GM23338 (cell line): ENCODE measurements at regions not wholly inside any gene's neighbourhood (a gene's known extent, or its start where the extent isn't known, plus 50 kb on each side); places are given as distances from the start of the nearest gene placed in this dataset.

Source experiments
- ATAC-seq: fragments of 200-7000 bp; cut with Tn5 transposase; 3 replicates; pipeline ENCODE4 v1.9.1; 2020
- DNase-seq: peaks from one replicate; pipeline ENCODE4 v3.0.0-alpha.2; 2015; ENCODE audit warnings: low spot score
- H2AFZ ChIP-seq: fragments of 200-600 bp; sonication (generic); 2 replicates; pipeline ENCODE4 v1.8.0; 2016; ENCODE audit warnings: antibody characterized with exemption, mild to moderate bottlenecking, moderate library complexity
- H3F3A ChIP-seq: fragments of 200-600 bp; sonication (generic); replicated peaks from 2 replicates; pipeline ENCODE4 v1.8.0; 2017; ENCODE audit warnings: antibody characterized with exemption, mixed run types, low read depth
- H3K27ac ChIP-seq: fragments of 200-600 bp; sonication (generic); 2 replicates; pipeline ENCODE4 v1.6.1; 2016; ENCODE audit warnings: low read depth
- H3K27me3 ChIP-seq: fragments of 200-600 bp; sonication (generic); 2 replicates; pipeline ENCODE4 v1.8.0; 2016; ENCODE audit warnings: mild to moderate bottlenecking, mixed run types, moderate library complexity; ENCODE audit not compliant: insufficient read depth
- H3K36me3 ChIP-seq: fragments of 200-600 bp; sonication (generic); 2 replicates; pipeline ENCODE4 v1.8.0; 2016; ENCODE audit warnings: mild to moderate bottlenecking; ENCODE audit not compliant: insufficient read depth
- H3K4me1 ChIP-seq: fragments of 200-600 bp; sonication (generic); 2 replicates; pipeline ENCODE4 v1.8.0; 2016; ENCODE audit warnings: mild to moderate bottlenecking, moderate library complexity; ENCODE audit not compliant: insufficient read depth
- H3K4me2 ChIP-seq: fragments of 200-600 bp; sonication (generic); 2 replicates; pipeline ENCODE4 v1.7.1; 2017; ENCODE audit warnings: mixed run types
- H3K4me3 ChIP-seq: fragments of 200-600 bp; sonication (generic); 2 replicates; pipeline ENCODE4 v1.6.1; 2016; ENCODE audit warnings: mixed run types
- H3K79me2 ChIP-seq: fragments of 200-600 bp; sonication (generic); replicated peaks from 2 replicates; pipeline ENCODE4 v1.8.0; 2017; ENCODE audit warnings: mild to moderate bottlenecking; ENCODE audit not compliant: insufficient read depth
- H3K9me2 ChIP-seq: fragments of 200-600 bp; sonication (generic); 2 replicates; pipeline ENCODE4 v1.8.0; 2017; ENCODE audit not compliant: insufficient read depth
- H4K20me1 ChIP-seq: fragments of 200-600 bp; sonication (generic); replicated peaks from 2 replicates; pipeline ENCODE4 v1.8.0; 2017; ENCODE audit warnings: mild to moderate bottlenecking; ENCODE audit not compliant: insufficient read depth
- H3K27ac Mint-ChIP-seq: 2 replicates; pipeline ENCODE4 v1.8.0; 2020; ENCODE audit warnings: inconsistent platforms, mild to moderate bottlenecking, moderate library complexity, mixed read lengths
- H3K27me3 Mint-ChIP-seq: 3 replicates; pipeline ENCODE4 v1.8.0; 2022; ENCODE audit warnings: low read depth, mild to moderate bottlenecking, moderate library complexity, mixed read lengths, inconsistent platforms; ENCODE audit not compliant: insufficient read depth, poor library complexity
- H3K36me3 Mint-ChIP-seq: 3 replicates; pipeline ENCODE4 v1.8.0; 2021; ENCODE audit warnings: low read depth, mild to moderate bottlenecking, inconsistent platforms, moderate library complexity, mixed read lengths
- H3K4me1 Mint-ChIP-seq: 3 replicates; pipeline ENCODE4 v1.8.0; 2020; ENCODE audit warnings: mild to moderate bottlenecking, inconsistent platforms, mixed read lengths
- H3K4me3 Mint-ChIP-seq: 3 replicates; pipeline ENCODE4 v1.8.0; 2021; ENCODE audit warnings: moderate library complexity, mild to moderate bottlenecking, inconsistent platforms, mixed read lengths
- H3K9me3 Mint-ChIP-seq: 3 replicates; pipeline ENCODE4 v1.8.0; 2020; ENCODE audit warnings: moderate library complexity, mild to moderate bottlenecking, inconsistent platforms, mixed read lengths
- CREB1 ChIP-seq: fragments of 250-450 bp; sonication (Bioruptor Pico); IDR thresholded peaks from 2 replicates; pipeline ENCODE4 v1.5.0; 2020; ENCODE audit warnings: low read depth, mild to moderate bottlenecking, moderate library complexity
- EZH2 ChIP-seq: fragments of 200-600 bp; sonication (generic); IDR thresholded peaks from one replicate; pipeline ENCODE4 v1.8.0; 2017; ENCODE audit warnings: antibody characterized with exemption, mild to moderate bottlenecking, low read depth; ENCODE audit not compliant: unreplicated experiment
- EZH2phosphoT487 ChIP-seq: fragments of 200-600 bp; sonication (generic); IDR thresholded peaks from one replicate; pipeline ENCODE4 v1.8.1; 2018; ENCODE audit warnings: antibody characterized with exemption; ENCODE audit not compliant: unreplicated experiment
- JUNB ChIP-seq: IDR thresholded peaks from one replicate; pipeline ENCODE4 v1.6.1; 2016; ENCODE audit warnings: antibody characterized with exemption; ENCODE audit not compliant: unreplicated experiment
- NANOG ChIP-seq: IDR thresholded peaks from 2 replicates; pipeline ENCODE4 v1.6.1; 2016; ENCODE audit warnings: antibody characterized with exemption, borderline replicate concordance
- POLR2AphosphoS5 ChIP-seq: IDR thresholded peaks from 2 replicates; pipeline ENCODE4 v1.6.1; 2016; ENCODE audit warnings: antibody characterized with exemption, low read depth
- STAT1 ChIP-seq: IDR thresholded peaks from one replicate; pipeline ENCODE4 v1.6.1; 2016; ENCODE audit warnings: antibody characterized with exemption; ENCODE audit not compliant: unreplicated experiment
- ZNF331 ChIP-seq: fragments of 250-450 bp; sonication (Bioruptor Pico); IDR thresholded peaks from 2 replicates; pipeline ENCODE4 v1.5.0; 2020; ENCODE audit warnings: low read depth, mild to moderate bottlenecking, moderate library complexity
- TF ChIP-seq, protein P1 (sequence below): IDR thresholded peaks from one replicate; pipeline ENCODE4 v1.6.1; 2018; ENCODE audit warnings: antibody characterized with exemption; ENCODE audit not compliant: unreplicated experiment
- TF ChIP-seq, protein P2 (sequence below): fragments of 250-450 bp; sonication (Bioruptor Pico); IDR thresholded peaks from 2 replicates; pipeline ENCODE4 v1.5.0; 2020; ENCODE audit warnings: mild to moderate bottlenecking, moderate library complexity
- TF ChIP-seq, protein P3 (sequence below), 2 experiments: fragments of 200-600 bp in 1 of 2; sonication (generic) in 1 of 2; conservative IDR thresholded peaks; 2 replicates each; pipeline versions ENCODE4 v1.5.1 to v1.6.1; 2016 to 2017; ENCODE audit warnings: antibody characterized with exemption in 2 of 2, low read depth in 2 of 2, mild to moderate bottlenecking in 2 of 2, moderate library complexity in 1 of 2

DNA sequence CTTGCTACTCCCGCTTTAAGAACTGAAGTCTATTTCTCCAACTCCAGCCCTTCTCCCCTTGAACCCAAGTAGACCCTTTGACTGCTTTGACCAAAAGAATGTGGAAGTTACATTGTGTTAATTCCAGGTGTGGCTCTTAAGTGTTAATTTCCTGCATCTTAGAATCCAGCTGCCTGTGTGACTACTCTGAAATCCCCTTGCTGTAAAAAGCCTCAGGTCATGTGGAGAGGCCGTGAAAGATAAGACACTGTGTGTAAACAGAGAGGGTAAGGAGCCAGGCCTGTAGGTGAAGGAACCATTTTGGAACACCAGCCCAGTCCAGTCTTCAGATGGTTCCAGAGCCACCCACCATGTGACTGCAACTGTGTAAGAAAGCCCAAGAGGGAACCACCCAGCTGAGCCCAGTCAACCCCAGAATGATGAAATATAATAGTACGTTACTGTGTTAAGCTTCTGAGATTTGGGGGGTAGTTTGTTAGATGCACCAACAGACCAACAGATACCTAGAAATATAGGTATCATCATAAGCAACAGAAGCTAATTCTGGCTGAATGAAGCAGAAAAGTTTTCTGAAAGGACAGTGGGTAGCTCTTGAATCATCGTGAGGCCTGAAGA, 59.4 kb upstream of the CCDC112 start:
- H3K4me3 ChIP-seq = no peak overlapping the region
- no peak overlapping the region for H3K4me3 Mint-ChIP-seq
- no peaks in the 10 kb centered on the region for H4K20me1 ChIP-seq
- H3K4me1 ChIP-seq = peaks cover 14% of the 10 kb centered on the region
- no peak overlapping the region for H3K27ac Mint-ChIP-seq
- peaks cover 29% of the 10 kb centered on the region for H3K4me1 Mint-ChIP-seq
- no peaks in the 10 kb centered on the region for H3K36me3 ChIP-seq
- H3F3A ChIP-seq = no peaks in the 10 kb centered on the region
- no peak overlapping the region for H3K27ac ChIP-seq
- no peak for ATAC-seq
- peaks cover 6% of the 10 kb centered on the region; the same call in 1 of the 3 replicates for H3K9me3 Mint-ChIP-seq
- no peak for TF ChIP-seq POLR2AphosphoS5
- peak; percentile 76 for TF ChIP-seq ZNF331 (CRISPR knock-in tag)
- H2AFZ ChIP-seq = peak overlapping the region; percentile 81; the same call in 1 of the 2 replicates
- H3K4me2 ChIP-seq = no peak overlapping the region
- H3K79me2 ChIP-seq = no peaks in the 10 kb centered on the region
- no peak for DNase-seq
- H3K9me2 ChIP-seq = peaks cover 12% of the 10 kb centered on the region; the same call in 1 of the 2 replicates
- no peaks in the 10 kb centered on the region for H3K27me3 ChIP-seq
- H3K36me3 Mint-ChIP-seq = peaks cover 5% of the 10 kb centered on the region; the same call in 1 of the 3 replicates
- H3K27me3 Mint-ChIP-seq = peaks cover 2% of the 10 kb centered on the region

DNA sequence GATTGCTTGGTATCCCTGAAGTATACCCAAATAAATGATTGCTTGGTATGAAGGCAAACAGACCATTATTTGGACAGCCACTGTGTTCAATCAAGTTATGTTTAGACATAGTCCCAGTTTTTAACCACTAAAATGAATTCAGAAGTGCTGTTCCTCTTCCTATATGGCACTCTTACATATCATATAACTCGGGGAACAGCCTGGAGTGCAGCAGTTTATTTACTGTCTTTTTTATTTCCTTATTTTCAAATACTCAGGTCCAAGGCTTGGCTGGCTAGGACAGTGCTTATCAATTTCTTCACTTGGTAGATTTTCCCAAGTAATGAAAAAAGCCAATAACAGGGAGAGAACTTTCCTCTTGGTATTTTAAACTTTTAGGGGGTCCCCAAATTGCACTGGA, 58.6 kb upstream of the CCDC112 start:
- Histone ChIP-seq H3K4me3 (no peak overlapping the region), H3K79me2 (no peaks in the 10 kb centered on the region), H3K9me2 (peaks cover 15% of the 10 kb centered on the region), H3K27ac (no peak overlapping the region), H3K36me3 (no peaks in the 10 kb centered on the region), H3K4me1 (peaks cover 14% of the 10 kb centered on the region), H4K20me1 (no peaks in the 10 kb centered on the region), H3K4me2 (no peak overlapping the region), H2AFZ (no peak overlapping the region), H3F3A (no peaks in the 10 kb centered on the region), H3K27me3 (no peaks in the 10 kb centered on the region)
- no peak for ATAC-seq
- no peak for DNase-seq
- Mint-ChIP-seq H3K4me1 (peaks cover 21% of the 10 kb centered on the region), H3K27ac (no peak overlapping the region), H3K4me3 (no peak overlapping the region), H3K36me3 (peaks cover 5% of the 10 kb centered on the region; the same call in 1 of the 3 replicates), H3K9me3 (peaks cover 6% of the 10 kb centered on the region; the same call in 1 of the 3 replicates), H3K27me3 (peaks cover 2% of the 10 kb centered on the region)
- TF ChIP-seq, protein P1, sequence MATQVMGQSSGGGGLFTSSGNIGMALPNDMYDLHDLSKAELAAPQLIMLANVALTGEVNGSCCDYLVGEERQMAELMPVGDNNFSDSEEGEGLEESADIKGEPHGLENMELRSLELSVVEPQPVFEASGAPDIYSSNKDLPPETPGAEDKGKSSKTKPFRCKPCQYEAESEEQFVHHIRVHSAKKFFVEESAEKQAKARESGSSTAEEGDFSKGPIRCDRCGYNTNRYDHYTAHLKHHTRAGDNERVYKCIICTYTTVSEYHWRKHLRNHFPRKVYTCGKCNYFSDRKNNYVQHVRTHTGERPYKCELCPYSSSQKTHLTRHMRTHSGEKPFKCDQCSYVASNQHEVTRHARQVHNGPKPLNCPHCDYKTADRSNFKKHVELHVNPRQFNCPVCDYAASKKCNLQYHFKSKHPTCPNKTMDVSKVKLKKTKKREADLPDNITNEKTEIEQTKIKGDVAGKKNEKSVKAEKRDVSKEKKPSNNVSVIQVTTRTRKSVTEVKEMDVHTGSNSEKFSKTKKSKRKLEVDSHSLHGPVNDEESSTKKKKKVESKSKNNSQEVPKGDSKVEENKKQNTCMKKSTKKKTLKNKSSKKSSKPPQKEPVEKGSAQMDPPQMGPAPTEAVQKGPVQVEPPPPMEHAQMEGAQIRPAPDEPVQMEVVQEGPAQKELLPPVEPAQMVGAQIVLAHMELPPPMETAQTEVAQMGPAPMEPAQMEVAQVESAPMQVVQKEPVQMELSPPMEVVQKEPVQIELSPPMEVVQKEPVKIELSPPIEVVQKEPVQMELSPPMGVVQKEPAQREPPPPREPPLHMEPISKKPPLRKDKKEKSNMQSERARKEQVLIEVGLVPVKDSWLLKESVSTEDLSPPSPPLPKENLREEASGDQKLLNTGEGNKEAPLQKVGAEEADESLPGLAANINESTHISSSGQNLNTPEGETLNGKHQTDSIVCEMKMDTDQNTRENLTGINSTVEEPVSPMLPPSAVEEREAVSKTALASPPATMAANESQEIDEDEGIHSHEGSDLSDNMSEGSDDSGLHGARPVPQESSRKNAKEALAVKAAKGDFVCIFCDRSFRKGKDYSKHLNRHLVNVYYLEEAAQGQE = no peak
- TF ChIP-seq STAT1 (no peak), EZH2 (no peak), NANOG (no peak), EZH2phosphoT487 (no peak), JUNB (no peak), CREB1 (no peak)
- TF ChIP-seq, protein P2, sequence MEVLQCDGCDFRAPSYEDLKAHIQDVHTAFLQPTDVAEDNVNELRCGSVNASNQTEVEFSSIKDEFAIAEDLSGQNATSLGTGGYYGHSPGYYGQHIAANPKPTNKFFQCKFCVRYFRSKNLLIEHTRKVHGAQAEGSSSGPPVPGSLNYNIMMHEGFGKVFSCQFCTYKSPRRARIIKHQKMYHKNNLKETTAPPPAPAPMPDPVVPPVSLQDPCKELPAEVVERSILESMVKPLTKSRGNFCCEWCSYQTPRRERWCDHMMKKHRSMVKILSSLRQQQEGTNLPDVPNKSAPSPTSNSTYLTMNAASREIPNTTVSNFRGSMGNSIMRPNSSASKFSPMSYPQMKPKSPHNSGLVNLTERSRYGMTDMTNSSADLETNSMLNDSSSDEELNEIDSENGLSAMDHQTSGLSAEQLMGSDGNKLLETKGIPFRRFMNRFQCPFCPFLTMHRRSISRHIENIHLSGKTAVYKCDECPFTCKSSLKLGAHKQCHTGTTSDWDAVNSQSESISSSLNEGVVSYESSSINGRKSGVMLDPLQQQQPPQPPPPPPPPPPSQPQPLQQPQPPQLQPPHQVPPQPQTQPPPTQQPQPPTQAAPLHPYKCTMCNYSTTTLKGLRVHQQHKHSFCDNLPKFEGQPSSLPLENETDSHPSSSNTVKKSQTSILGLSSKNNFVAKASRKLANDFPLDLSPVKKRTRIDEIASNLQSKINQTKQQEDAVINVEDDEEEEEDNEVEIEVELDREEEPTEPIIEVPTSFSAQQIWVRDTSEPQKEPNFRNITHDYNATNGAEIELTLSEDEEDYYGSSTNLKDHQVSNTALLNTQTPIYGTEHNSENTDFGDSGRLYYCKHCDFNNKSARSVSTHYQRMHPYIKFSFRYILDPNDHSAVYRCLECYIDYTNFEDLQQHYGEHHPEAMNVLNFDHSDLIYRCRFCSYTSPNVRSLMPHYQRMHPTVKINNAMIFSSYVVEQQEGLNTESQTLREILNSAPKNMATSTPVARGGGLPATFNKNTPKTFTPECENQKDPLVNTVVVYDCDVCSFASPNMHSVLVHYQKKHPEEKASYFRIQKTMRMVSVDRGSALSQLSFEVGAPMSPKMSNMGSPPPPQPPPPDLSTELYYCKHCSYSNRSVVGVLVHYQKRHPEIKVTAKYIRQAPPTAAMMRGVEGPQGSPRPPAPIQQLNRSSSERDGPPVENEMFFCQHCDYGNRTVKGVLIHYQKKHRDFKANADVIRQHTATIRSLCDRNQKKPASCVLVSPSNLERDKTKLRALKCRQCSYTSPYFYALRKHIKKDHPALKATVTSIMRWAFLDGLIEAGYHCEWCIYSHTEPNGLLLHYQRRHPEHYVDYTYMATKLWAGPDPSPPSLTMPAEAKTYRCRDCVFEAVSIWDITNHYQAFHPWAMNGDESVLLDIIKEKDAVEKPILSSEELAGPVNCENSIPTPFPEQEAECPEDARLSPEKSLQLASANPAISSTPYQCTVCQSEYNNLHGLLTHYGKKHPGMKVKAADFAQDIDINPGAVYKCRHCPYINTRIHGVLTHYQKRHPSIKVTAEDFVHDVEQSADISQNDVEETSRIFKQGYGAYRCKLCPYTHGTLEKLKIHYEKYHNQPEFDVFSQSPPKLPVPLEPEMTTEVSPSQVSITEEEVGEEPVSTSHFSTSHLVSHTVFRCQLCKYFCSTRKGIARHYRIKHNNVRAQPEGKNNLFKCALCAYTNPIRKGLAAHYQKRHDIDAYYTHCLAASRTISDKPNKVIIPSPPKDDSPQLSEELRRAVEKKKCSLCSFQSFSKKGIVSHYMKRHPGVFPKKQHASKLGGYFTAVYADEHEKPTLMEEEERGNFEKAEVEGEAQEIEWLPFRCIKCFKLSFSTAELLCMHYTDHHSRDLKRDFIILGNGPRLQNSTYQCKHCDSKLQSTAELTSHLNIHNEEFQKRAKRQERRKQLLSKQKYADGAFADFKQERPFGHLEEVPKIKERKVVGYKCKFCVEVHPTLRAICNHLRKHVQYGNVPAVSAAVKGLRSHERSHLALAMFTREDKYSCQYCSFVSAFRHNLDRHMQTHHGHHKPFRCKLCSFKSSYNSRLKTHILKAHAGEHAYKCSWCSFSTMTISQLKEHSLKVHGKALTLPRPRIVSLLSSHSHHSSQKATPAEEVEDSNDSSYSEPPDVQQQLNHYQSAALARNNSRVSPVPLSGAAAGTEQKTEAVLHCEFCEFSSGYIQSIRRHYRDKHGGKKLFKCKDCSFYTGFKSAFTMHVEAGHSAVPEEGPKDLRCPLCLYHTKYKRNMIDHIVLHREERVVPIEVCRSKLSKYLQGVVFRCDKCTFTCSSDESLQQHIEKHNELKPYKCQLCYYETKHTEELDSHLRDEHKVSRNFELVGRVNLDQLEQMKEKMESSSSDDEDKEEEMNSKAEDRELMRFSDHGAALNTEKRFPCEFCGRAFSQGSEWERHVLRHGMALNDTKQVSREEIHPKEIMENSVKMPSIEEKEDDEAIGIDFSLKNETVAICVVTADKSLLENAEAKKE (CRISPR knock-in tag) = no peak
- TF ChIP-seq, protein P3, sequence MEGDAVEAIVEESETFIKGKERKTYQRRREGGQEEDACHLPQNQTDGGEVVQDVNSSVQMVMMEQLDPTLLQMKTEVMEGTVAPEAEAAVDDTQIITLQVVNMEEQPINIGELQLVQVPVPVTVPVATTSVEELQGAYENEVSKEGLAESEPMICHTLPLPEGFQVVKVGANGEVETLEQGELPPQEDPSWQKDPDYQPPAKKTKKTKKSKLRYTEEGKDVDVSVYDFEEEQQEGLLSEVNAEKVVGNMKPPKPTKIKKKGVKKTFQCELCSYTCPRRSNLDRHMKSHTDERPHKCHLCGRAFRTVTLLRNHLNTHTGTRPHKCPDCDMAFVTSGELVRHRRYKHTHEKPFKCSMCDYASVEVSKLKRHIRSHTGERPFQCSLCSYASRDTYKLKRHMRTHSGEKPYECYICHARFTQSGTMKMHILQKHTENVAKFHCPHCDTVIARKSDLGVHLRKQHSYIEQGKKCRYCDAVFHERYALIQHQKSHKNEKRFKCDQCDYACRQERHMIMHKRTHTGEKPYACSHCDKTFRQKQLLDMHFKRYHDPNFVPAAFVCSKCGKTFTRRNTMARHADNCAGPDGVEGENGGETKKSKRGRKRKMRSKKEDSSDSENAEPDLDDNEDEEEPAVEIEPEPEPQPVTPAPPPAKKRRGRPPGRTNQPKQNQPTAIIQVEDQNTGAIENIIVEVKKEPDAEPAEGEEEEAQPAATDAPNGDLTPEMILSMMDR (conservative IDR thresholded peaks at IDR 0.05; ENCODE audit: low read depth in 2 of 2) = no peak
